GM21526 (cell line): ENCODE measurements at regions not wholly inside any gene's neighbourhood (a gene's known extent, or its start where the extent isn't known, plus 50 kb on each side); places are given as distances from the start of the nearest gene placed in this dataset.

Experiments
- ATAC-seq: cut with Tn5 transposase; IDR thresholded peaks from one replicate; pipeline ENCODE4 v1.9.1; 2021; ENCODE audit warnings: moderate library complexity; ENCODE audit not compliant: unreplicated experiment, low FRiP score

DNA sequence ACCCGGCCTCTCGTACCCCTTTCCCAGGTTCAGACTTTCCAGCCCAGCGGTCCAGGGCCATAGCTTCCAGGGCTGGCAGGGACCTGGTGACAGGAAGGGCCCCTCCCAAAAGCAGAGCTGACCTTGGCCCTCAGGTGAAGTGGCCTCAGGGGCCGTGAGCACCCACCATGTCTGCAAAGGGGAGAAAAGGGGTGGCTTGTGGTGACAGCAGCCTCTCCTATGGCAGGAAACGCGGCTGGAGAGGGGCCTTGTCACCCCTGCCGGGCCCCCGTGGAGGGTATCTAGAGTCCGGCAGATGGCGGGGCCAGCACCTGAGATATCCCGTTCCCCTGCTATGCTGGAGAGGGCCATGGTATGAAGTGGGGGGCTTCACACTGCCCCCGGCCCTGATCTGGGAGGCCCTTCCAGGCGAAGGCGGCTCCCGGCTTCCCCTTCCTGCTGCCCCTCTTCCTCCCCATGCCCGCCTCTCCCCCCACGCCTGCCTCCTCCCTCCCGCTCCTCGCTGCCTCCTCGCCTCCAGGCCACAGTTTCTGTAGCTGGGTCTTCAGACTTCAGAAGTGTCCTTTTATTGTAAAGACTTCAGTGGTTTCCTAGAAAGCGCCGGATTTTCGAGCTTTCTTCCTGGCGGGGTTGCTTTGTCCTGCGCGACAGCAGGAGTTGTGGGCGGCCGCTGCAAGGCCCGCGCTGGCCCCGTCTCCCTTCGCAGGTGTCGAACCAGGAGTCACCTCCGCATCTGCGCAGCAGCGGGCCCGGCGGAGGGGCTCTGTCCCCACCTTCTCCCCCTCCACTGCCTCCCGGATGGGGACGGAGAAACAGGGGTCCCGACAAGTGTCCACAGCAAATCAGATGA is 240.5 kb upstream of the MYT1L start:
- ATAC-seq, result no peak

DNA sequence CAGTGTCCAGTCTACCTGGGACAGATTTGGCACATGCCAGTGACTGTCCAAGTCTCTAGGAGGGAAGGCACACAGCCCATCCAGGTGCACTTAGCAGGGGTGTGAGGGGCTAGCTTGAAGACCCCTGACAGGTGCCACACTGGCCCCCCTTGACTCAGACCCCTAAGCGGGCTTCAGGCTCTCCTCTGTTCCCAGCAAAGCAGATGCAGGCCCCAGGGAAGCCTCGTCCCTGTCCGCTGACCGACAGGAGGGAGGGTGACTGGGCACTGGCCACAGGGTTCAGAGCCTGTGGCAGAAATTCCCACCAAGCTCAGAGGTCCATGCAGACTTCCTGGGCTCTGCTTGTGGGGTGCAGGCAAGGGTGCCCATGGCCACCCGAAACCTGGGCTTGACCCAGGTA is 239.8 kb upstream of the MYT1L start:
- ATAC-seq, result no peak

DNA sequence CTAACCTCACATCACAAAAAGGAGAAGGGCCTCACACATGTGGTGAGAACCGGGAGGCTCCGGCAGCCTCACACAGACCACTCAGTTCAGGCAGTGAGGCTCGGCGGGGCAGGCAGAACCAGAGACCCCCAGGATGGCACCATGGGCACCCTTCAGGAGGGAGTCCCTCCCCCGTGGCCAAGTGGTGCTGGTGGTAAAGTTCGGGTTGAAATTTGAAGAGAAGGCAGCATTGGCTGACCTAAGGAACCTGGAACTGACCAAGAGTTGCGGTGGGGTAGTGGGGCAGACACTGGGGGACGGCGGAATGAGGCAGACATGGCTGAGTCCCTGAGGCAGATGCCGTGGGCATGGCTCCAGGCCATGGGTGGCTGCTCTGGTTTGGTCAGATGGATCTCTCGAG is 239.3 kb upstream of the MYT1L start:
- no peak for ATAC-seq

DNA sequence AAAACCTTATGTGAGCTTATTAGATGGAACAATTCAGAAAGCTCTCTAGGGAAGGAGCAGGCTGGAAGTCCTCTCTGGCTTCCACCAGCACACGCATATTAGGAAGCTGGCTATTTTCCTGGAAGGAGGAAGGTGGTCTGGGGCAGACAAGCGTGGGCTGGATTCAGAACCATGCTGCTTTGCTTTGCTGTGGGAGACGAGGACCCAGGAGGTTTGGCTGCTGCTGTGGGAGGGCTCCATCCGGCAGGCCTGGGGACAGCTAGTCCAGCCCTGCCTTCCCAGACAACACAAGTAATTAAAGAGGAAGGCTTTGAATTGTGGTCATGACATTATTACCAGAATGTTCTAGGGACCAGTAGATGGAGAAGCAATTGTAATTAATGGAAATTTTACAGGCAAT is 238.8 kb upstream of the MYT1L start:
- no peak for ATAC-seq

DNA sequence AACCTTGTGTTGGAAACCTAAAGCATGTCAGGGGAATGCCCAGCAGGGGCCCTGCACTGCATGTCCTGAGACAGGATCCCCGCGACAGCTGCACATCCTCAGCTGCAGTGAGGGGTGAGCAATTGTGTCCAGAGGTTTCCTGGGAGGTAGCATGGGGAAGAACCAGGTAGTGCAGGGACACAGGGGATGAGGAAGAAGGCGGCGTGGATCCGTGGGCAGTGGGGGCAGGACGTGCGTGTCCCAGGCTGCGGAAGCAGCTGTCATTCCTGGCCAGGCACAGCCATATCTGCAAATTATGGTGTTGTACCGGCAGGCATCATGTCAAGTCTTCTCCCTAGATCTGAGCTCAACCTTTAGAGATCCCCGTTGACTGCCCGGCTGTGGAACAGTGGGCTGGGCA is 238.2 kb upstream of the MYT1L start:
- no peak for ATAC-seq

DNA sequence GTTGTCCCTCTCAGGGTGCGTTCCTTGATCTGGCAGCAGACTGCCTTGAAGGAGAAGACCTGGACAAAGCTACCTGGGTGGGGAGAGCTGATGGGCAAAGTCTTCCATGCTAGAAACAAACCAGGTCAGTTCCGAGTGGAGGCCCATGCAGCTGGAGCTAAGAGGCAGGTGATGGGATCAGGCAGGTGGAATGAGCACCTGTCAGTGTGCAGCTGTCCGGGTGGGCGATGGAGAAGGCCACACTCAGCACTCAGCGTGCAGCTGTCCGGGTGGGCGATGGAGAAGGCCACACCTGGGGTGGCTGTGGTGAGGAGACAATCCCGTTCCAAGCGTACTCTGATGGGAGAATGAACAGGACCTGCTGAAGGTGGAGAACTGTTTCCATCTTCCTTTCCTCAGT is 237.3 kb upstream of the MYT1L start:
- ATAC-seq, result no peak

DNA sequence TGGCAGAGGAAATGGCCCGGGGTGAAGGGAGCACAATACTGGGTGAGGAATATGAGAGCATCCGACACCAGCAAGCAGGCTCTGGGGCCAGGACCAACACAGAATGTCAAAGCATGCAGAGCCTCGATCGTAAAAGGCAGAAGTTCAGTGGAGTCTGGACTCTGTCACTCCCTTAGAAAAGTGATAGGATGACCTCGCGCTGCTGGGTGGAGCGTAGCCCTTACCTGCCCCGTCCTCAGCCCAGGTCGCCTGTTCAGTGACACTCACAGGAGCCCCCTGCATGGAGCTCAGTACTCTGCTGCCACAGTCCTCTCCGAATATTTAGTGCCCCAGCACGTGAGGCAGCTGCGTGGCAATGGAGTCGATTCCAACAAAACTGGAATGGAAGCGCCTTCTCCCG is 236.7 kb upstream of the MYT1L start:
- ATAC-seq, result no peak

DNA sequence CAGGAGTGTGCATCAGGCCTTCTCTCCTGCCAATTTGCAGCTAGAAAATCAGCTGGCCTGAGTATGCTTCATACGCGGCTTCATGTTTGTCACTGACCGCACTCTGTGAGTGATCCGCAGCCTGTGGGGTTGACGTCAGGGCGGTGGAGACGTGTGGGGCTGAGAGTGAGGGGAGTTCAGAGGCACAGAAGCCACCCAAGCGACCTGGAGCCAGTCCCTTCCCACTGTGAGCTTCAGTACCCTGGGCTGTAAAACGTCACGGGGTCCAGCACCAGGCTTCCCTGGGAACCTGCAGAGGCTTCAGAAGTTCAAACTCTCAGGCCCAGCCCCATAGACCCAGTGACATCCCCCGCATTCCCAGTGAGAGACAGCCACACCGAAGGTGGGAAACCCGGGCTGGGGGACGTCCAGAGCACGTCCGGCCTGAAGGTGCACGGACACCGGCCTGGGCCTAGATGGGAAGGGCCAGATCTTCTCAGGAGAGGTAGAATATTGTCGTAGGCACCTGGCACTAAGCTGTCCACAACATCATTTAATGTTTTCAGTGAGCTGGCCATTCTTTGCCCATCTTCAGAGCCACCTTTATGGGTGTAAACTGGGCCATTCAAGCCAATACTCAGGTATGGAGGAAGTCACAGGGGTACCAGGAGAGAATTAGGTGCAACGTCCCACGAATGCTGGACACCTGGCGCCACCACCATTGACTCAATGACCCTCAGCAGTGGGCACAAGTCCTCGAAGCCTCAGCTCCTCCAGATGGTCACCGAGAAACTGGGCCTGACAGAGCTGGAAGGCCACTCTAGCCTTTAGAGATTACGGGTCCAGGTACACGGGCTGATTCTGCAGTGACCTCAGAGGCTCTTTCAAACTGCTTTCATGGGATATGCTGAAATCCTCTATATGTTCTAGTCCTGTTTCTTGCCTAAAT is 235.6 kb upstream of the MYT1L start:
- no peak for ATAC-seq

DNA sequence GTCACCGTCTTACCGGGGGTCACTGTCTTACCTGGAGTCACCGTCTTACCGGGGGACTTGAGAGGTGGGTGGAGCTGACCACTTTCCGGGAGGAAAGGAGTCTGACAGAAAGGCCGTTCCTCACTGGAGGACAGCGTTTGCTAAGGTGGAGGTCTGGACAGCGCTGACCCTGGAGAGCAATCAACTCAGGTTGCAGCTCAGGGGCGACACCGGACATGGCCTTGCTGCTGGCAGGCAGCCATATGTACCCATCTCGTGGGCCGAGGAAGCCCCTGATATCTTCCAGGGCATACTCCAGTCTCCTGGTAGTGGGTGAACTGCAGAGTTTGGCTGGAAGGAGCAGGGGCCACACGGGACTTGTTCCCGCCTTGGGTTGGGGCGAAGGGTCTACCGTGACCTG is 234.6 kb upstream of the MYT1L start:
- ATAC-seq, result no peak

DNA sequence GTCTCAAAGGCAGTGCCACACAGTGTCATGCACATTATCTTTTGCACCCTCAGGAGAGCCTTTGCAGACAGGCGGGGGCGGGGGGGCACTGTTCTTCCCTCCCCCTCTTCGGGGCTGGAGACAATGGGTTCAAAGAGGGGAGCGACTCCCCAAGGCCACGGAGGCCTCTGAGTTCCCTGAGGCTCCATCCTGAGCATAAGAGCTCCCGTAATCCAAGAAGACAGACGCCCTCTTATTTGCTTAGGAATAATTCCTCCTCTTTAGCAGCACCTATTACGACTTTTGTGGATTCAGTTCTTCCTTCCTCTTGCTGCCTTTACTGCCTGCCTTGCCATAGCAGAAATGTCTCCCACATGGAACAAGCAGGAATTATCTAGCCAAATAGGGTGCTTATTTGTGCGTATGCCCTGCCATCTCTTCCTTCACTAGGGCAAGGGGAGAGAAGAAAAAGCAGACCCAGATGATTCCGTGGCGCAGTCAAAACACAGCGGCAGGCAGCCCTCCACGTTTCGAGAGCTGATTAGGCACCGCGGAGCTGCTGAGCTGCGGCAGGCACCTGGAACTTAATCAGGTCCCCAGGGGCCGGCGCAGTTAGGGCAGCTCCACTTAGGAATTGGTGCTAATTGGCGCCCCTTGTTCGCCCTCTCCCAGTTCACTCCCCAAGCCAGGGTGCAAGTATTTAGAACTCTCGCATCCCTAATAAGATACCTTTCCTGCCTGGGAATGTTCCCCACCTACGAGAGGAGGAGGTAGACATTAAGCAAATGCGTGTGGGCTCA is 233.4 kb upstream of the MYT1L start:
- no peak for ATAC-seq

DNA sequence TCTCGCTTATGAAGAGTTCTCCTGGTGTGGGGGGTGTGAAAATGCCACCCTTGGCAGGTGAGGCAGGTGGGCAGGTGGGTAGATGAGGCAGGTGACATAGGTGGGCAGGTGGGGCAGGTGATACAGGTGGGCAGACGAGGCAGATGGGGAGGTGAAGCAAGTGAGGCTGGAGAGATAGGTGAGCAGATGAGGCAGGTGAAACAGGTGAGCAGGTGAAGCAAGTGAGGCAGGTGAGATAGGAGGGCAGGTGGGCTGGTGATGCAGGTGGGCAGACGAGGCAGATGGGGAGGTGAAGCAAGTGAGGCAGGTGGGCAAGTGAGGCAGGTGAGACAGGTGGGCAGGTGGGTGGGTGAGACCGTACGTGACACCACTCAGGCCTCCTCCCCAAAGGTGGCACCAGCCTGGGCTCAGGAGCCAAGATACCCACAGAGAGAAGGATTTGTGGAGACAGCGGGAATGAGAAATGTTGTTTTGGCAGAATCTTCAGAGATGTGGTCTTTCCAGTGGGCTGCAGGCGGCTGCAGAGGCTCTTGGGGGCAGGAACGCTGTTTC is 232.3 kb upstream of the MYT1L start:
- no peak for ATAC-seq

DNA sequence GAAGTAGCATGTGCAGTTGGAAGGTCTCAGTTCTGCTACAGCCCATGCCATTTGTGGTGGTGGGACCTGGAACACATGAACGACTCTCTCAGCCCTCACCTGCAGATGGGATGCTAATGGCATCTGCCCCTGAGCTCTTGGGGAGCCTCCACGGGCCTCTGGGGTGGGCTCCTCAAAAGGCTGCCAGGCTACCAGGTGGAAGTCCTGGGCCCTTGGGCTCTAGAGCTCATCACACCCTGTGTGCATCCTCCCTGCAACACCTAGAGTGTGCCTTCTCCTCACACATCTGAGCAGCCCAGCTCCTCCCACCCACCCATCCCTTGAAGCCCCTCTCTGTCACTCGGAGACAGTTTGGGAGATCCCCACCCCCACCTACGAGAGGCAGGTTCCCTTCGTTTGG is 231.8 kb upstream of the MYT1L start:
- no peak for ATAC-seq

DNA sequence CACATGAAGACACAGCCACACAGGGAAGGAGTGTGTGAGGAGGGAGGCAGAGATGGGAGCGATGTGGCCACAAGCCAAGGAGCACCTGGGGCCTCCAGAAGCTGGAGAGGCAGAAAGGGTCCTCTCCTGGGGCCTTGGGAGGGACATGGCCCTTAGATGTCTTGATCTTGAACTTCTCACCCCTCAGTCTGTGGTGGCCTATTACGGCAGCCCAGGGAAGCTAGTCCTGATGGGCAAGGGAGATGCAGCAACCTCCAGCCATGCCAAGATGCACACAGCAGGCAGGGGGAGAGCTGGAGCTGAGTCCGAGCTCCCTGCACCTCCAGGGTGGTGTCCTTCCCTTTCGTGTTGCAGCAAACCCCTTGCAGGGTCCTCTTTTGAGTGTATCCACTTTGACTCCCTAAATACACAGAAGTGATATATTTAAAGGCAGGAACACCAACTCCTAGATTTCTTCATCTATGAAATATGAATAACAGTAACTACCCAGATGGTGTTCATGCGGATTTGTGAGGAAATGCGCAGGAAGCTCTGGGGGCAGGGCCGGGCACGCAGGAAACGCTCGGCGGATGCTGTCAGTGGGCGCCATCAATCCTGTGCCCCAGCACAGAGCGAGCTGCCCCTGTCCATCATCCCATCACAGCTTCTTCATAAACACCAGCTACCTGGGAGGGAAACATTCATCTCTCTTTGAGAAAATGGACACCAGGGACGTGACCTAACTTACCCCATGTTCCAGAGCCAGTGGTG is 230.4 kb upstream of the MYT1L start:
- ATAC-seq, result no peak

DNA sequence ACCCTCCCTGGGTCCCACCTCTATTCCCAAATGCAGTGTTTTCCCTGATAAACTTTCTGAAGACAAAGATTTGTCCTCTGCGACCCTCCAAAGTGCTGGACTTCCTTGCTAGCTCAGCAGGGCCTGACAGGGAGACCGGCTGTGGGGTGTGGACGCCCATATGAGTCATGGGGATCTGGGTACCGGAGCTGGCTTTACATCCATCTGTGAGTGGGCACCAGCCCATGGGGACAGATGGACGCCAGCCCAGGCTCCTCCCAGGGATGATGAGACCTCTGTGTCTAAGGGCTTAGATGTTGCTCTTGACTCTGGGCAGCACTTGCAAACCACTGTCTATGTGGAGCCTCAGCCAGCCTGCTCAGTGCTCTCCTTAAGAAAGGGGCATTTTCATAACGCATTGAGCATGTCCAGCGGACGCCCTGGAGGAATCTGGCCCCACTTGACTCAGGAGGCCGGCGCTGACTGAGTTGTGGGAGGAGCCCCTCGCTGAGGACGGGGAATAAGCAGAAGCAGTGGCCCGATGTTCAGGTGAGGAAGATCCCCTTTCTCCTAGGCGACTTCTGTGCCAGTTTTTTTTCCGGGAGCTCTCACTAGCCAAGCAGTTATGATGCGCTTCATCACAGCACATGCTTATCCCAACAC is 229.4 kb upstream of the MYT1L start:
- ATAC-seq, result no peak

DNA sequence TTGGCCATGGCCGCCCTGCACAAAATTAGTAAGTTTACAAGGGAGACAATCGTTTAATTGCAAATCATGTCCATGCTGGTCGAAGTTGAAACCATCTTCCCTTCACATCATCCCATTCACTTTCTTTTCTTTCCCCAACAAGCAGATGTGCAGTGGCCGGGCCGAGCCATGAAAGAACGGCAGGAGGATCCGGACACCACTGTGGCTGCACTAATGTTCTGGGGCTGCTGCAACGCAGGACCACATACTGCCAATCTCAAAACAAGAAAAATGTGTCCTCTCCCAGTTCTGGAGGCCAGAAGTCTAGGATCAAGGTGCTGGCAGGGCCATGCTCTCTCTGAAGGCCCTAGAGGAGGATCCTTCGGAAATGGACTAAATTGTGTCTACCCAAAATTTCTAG is 227.4 kb upstream of the MYT1L start:
- ATAC-seq, result no peak

DNA sequence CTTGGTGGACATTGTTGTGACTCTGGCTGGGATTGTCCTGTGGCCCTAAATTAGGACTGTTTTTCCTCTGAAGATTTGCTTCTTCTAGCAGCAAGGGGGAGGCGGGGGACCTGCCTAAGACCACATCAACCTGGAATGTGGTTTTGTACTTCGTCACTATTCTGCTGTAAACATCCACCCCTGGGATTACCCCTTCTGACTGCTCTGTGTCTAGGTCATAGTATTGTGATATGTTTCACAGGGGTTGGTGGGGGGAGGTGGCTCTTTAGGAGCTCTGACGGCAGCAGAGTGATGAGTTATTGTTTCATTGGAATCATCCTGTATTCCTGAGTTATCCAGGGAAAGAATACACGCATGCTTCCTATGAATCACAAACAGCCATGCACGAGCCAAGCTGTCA is 226.4 kb upstream of the MYT1L start:
- no peak for ATAC-seq

DNA sequence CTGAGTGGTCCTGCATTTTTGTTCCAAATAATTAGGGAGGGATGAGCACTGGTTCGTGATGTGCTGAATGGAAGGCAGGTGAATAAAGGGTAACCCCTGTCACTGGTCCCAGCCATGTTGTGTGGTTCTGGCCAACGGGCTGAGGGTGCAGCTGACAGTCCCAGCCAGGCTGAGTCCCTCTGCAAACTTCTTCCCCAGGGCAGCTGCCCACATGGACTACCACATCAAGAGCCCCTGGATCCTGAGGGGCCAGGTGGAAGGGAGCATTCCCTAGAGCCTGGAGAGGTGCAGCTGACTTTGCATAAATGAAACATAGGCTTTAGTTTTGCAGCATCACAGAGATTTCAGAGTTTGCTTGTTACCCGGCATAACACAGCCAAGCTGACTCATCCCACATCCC is 219.8 kb upstream of the MYT1L start:
- no peak for ATAC-seq

DNA sequence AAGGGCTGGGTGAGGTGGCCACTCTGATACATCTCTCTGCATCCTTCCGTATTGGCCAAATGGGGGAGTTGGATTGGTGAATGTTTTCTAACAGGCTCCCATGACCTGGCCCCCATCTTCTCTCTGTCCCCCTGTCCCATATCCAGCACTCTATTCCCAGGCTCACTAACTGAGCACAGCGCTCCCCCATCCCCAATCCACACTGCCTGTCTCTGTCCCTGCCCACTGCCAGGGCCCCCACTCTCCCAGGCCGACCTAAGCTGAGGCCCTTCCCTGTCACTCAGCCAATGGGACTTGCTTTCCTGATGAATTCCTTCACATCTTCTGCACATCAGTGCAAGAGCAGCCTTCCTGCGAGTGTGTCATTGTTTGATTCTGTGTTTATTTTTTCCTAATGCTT is 216.8 kb upstream of the MYT1L start:
- ATAC-seq, result no peak

DNA sequence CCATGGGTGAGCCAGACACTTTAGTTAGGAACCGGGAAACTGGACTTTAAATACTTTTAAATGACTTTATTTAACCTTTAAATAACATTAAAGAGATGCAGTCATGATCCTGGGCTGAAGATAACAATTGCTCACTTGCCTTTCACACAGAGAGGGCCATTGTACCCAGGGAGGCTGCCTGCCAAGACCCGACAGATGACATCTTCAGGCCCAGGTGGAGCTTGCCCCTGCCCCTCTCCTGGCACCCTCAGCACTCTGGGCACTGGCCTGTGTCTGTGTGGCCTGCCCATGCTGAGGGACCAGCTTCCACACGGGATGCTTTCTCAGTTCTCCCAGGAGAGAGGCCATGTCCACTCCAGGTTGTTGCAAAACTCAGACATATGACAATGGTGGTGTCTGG is 216.4 kb upstream of the MYT1L start:
- no peak for ATAC-seq

DNA sequence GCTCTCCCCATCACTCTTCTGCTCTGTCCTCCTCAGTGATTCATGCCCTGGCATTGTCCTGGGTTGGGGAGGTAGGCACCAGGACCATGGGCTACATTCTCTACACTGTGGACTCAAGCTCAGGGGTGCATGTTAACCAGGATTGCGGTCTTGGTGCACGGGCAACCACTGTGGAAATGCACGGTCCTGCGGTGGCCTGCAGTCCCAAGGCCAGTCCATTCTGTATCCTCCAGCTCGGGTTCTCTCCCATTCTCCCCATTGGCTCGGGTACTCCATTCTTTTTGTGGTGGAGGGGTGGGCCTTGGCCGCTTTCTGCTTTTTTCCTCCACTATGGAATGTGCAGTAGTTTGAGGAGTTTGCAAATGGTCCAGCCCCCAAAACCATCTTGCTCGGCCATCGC is 215.0 kb upstream of the MYT1L start:
- ATAC-seq, result no peak
